ENCODE measurements at regions not wholly inside any gene's neighbourhood (a gene's known extent, or its start where the extent isn't known, plus 50 kb on each side); places are given as distances from the start of the nearest gene placed in this dataset.

DNA sequence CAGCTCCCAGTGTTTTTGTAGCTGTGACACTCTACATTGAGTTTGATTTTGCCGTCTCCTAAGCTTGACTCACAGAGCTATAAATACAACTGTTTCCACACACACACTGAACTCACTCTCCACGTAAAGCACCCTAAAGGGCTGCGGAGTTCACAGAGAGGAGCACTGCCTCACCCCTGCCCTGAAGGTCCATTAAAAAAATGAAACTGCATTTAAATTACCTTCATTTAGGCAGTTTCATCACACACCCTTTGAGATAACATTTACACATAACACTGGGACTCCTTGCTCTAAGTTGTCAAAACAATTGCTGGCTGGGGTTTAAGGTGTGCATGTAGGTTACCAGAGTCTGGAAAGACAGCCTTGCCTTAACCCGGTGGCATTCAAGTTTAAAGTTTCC is 137.1 kb upstream of the MAGI3 start:
- no peak for TF ChIP-seq CTCF (IDR thresholded peaks at IDR 0.05 in 4 of 5, conservative IDR thresholded peaks at IDR 0.05 in 1 of 5)
- no peak for TF ChIP-seq POLR2A (IDR thresholded peaks at IDR 0.05)
- peak overlapping the region in 1 of 4 donors; percentile 45 for H3K27ac ChIP-seq
- H3K36me3 ChIP-seq: no peaks in the 10 kb centered on the region
- no peak overlapping the region for H3K4me3 ChIP-seq
- DNase-seq (no peak), ATAC-seq (peak; percentile 83 to 98)
- intact Hi-C loops (cut with DNase I; ENCODE audit: low total_unique reads) (no loop called here), in situ Hi-C loops (cut with MboI; ENCODE audit: low sequenced_read_pairs in 4 of 4) (no loop called here)
- H3K27me3 ChIP-seq: no peaks in the 10 kb centered on the region
- H3K4me1 ChIP-seq: no peaks in the 10 kb centered on the region
- H3K9me3 ChIP-seq: no peaks in the 10 kb centered on the region

GRCh38 chr1:113253590-113253989 is 136.7 kb upstream of the MAGI3 start:
- in situ Hi-C loops (cut with MboI; ENCODE audit: low sequenced_read_pairs in 4 of 4) (no loop called here), intact Hi-C loops (cut with DNase I; ENCODE audit: low total_unique reads) (no loop called here)
- TF ChIP-seq CTCF (IDR thresholded peaks at IDR 0.05 in 4 of 5, conservative IDR thresholded peaks at IDR 0.05 in 1 of 5): no peak
- TF ChIP-seq POLR2A (IDR thresholded peaks at IDR 0.05): no peak
- no peaks in the 10 kb centered on the region for H3K36me3 ChIP-seq
- H3K4me1 ChIP-seq: no peaks in the 10 kb centered on the region
- no peaks in the 10 kb centered on the region for H3K27me3 ChIP-seq
- DNase-seq: no peak
- H3K4me3 ChIP-seq: no peak overlapping the region
- peak overlapping the region in 2 of 4 donors; percentile 21 to 45 for H3K27ac ChIP-seq
- no peaks in the 10 kb centered on the region for H3K9me3 ChIP-seq
- ATAC-seq: no peak

DNA sequence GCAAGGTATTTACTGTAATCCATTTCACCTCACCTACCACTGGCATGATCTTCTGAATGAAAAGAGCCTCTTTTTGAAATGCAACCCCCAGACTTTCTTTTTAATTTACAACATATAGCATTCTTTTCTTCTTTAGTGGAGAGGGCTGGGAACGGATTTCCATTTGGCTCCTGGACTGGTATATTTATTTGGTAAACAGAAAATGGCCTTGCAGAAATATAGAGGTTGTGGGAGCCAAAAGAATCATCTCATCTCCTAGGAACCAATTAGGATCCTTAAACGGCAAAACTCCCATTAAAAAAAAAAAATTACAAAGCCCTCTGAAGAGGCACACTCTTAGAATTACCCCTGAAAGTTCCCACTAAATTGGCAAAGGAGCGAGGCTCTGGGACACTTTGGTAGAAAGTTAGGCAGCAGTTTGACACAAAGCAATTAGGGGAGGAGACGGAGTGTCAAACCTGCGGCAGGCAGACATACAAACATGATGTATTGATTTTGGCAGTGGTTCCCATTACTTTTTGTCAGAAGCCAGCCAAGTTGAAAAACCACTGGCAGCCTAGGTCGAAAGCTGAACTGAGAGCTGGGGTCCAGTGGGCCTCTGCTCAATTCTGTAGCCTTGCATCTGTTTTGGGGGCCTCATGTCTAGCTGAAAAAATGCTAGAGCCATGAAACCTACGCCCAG is 135.1 kb upstream of the MAGI3 start:
- Histone ChIP-seq H3K27me3 (no peaks in the 10 kb centered on the region), H3K36me3 (no peaks in the 10 kb centered on the region), H3K9me3 (no peaks in the 10 kb centered on the region), H3K4me3 (no peak overlapping the region), H3K27ac (no peak overlapping the region), H3K4me1 (no peaks in the 10 kb centered on the region)
- intact Hi-C loops (cut with DNase I; ENCODE audit: low total_unique reads): no loop called here
- TF ChIP-seq CTCF (IDR thresholded peaks at IDR 0.05 in 4 of 5, conservative IDR thresholded peaks at IDR 0.05 in 1 of 5) (no peak), POLR2A (IDR thresholded peaks at IDR 0.05) (no peak)
- in situ Hi-C loops (cut with MboI; ENCODE audit: low sequenced_read_pairs in 4 of 4): no loop called here
- DNase-seq: no peak
- ATAC-seq: no peak

DNA sequence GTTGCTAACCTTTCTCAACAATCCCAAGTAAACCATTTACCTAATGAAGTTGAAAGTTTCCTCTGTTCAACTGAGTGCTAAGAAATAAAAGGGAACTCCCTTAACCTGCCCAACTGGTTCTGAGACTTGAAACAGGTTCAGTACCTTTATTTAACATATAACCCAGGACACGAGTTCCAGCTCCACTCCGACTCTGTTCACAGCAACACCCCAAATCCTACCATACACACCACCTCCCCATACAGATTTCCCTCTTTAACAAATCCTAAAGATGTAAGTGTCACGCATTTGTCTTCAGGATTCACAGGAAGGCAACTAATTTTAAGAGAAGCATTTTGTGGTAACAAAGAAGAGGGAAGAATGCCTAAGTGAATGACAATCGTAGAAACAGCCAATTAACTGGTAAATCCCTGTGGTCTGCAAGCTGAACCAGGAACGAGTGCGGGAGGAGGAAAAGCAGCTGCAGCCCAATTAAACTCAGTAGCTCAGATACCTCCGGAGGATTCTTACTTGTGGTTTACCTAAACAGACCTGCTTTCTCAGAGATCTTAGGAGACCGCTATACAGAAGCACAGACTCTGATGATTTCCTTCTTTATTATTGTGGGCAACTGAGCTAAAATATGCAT is 134.5 kb upstream of the MAGI3 start:
- H3K4me3 ChIP-seq: no peak overlapping the region
- in situ Hi-C loops (cut with MboI; ENCODE audit: low sequenced_read_pairs in 4 of 4) (no loop called here), intact Hi-C loops (cut with DNase I; ENCODE audit: low total_unique reads) (no loop called here)
- H3K27ac ChIP-seq: no peak overlapping the region
- ATAC-seq: no peak
- H3K9me3 ChIP-seq: no peaks in the 10 kb centered on the region
- no peaks in the 10 kb centered on the region for H3K4me1 ChIP-seq
- TF ChIP-seq CTCF (IDR thresholded peaks at IDR 0.05 in 4 of 5, conservative IDR thresholded peaks at IDR 0.05 in 1 of 5): no peak
- no peaks in the 10 kb centered on the region for H3K36me3 ChIP-seq
- DNase-seq: no peak
- H3K27me3 ChIP-seq: no peaks in the 10 kb centered on the region
